ENCODE measurements at regions not wholly inside any gene's neighbourhood (a gene's known extent, or its start where the extent isn't known, plus 50 kb on each side); places are given as distances from the start of the nearest gene placed in this dataset.
"Not testable (repeated sequence)": the region's sequence is repeated elsewhere in the genome, so short reads cannot be mapped to it uniquely, and the experiment has no call there.

- H3K36me3 Mint-ChIP-seq (ENCODE audit: low read depth): no peaks in the 10 kb centered on the region
- no peaks in the 10 kb centered on the region for H3K27me3 Mint-ChIP-seq
- H3K9me3 Mint-ChIP-seq: peaks cover 35% of the 10 kb centered on the region
- intact Hi-C loops (cut with micrococcal nuclease): no loop called here
- H3K27ac Mint-ChIP-seq: no peak overlapping the region
- H3K4me1 Mint-ChIP-seq (ENCODE audit: low read depth): no peaks in the 10 kb centered on the region
- H3K4me3 Mint-ChIP-seq: no peak overlapping the region
These were observed 1187.7 kb downstream of the OTOL1 start for GRCh38 chr3:162684260-162684659.

- Mint-ChIP-seq H3K27ac (no peak overlapping the region), H3K9me3 (no peaks in the 10 kb centered on the region), H3K36me3 (ENCODE audit: low read depth) (no peaks in the 10 kb centered on the region), H3K27me3 (no peaks in the 10 kb centered on the region), H3K4me1 (ENCODE audit: low read depth) (no peaks in the 10 kb centered on the region), H3K4me3 (no peak overlapping the region)
- intact Hi-C loops (cut with micrococcal nuclease): no loop called here
These were observed 1202.7 kb downstream of the OTOL1 start for GRCh38 chr3:162699291-162699690.

GRCh38 chr3:162701211-162701610 lies 1204.6 kb downstream of the OTOL1 start:
- Mint-ChIP-seq H3K36me3 (ENCODE audit: low read depth) (no peaks in the 10 kb centered on the region), H3K4me1 (ENCODE audit: low read depth) (no peaks in the 10 kb centered on the region)

GRCh38 chr3:162702768-162703385 lies 1206.3 kb downstream of the OTOL1 start:
- intact Hi-C loops (cut with micrococcal nuclease): no loop called here
- Mint-ChIP-seq H3K9me3 (no peaks in the 10 kb centered on the region), H3K27me3 (no peaks in the 10 kb centered on the region), H3K4me3 (no peak overlapping the region), H3K36me3 (ENCODE audit: low read depth) (no peaks in the 10 kb centered on the region), H3K4me1 (ENCODE audit: low read depth) (no peaks in the 10 kb centered on the region), H3K27ac (no peak overlapping the region)

More at GRCh38 chr3:162701211-162701610, 1204.6 kb downstream of the OTOL1 start:
- Mint-ChIP-seq H3K4me3 (no peak overlapping the region), H3K27ac (no peak overlapping the region), H3K9me3 (no peaks in the 10 kb centered on the region), H3K27me3 (no peaks in the 10 kb centered on the region)
- intact Hi-C loops (cut with micrococcal nuclease): no loop called here

- intact Hi-C loops (cut with micrococcal nuclease): no loop called here
- Mint-ChIP-seq H3K4me3 (no peak overlapping the region), H3K27ac (no peak overlapping the region), H3K27me3 (no peaks in the 10 kb centered on the region), H3K9me3 (peaks cover 2% of the 10 kb centered on the region), H3K4me1 (ENCODE audit: low read depth) (no peaks in the 10 kb centered on the region), H3K36me3 (ENCODE audit: low read depth) (no peaks in the 10 kb centered on the region)
These were observed 1207.6 kb downstream of the OTOL1 start for GRCh38 chr3:162704238-162704637.

- no peak overlapping the region for H3K27ac Mint-ChIP-seq
- H3K36me3 Mint-ChIP-seq (ENCODE audit: low read depth): no peaks in the 10 kb centered on the region
These were observed 1208.3 kb downstream of the OTOL1 start for GRCh38 chr3:162704799-162705385.

GRCh38 chr3:162708394-162708793 lies 1211.8 kb downstream of the OTOL1 start:
- H3K27ac Mint-ChIP-seq; intact Hi-C loops (cut with micrococcal nuclease); H3K4me3 Mint-ChIP-seq: not testable (repeated sequence)

More at GRCh38 chr3:162704799-162705385, 1208.3 kb downstream of the OTOL1 start:
- no peaks in the 10 kb centered on the region for H3K4me1 Mint-ChIP-seq (ENCODE audit: low read depth)
- H3K9me3 Mint-ChIP-seq: peaks cover 8% of the 10 kb centered on the region
- intact Hi-C loops (cut with micrococcal nuclease): no loop called here
- H3K27me3 Mint-ChIP-seq: no peaks in the 10 kb centered on the region
- no peak overlapping the region for H3K4me3 Mint-ChIP-seq

GRCh38 chr3:162708942-162709706 lies 1212.5 kb downstream of the OTOL1 start:
- H3K36me3 Mint-ChIP-seq (ENCODE audit: low read depth); H3K9me3 Mint-ChIP-seq; H3K4me3 Mint-ChIP-seq; H3K27me3 Mint-ChIP-seq; intact Hi-C loops (cut with micrococcal nuclease); H3K4me1 Mint-ChIP-seq (ENCODE audit: low read depth); H3K27ac Mint-ChIP-seq: not testable (repeated sequence)

More at GRCh38 chr3:162708394-162708793, 1211.8 kb downstream of the OTOL1 start:
- not testable (repeated sequence) for H3K4me1 Mint-ChIP-seq (ENCODE audit: low read depth); H3K36me3 Mint-ChIP-seq (ENCODE audit: low read depth); H3K27me3 Mint-ChIP-seq; H3K9me3 Mint-ChIP-seq

GRCh38 chr3:162710332-162711112 lies 1213.9 kb downstream of the OTOL1 start:
- no peak overlapping the region for H3K4me3 Mint-ChIP-seq
- no peaks in the 10 kb centered on the region for H3K27me3 Mint-ChIP-seq
- no peak overlapping the region for H3K27ac Mint-ChIP-seq
- H3K4me1 Mint-ChIP-seq (ENCODE audit: low read depth): no peaks in the 10 kb centered on the region
- intact Hi-C loops (cut with micrococcal nuclease): no loop called here
- H3K9me3 Mint-ChIP-seq: peaks cover 9% of the 10 kb centered on the region
- no peaks in the 10 kb centered on the region for H3K36me3 Mint-ChIP-seq (ENCODE audit: low read depth)

GRCh38 chr3:162717074-162717473 lies 1220.5 kb downstream of the OTOL1 start:
- H3K27me3 Mint-ChIP-seq; H3K36me3 Mint-ChIP-seq (ENCODE audit: low read depth); H3K4me1 Mint-ChIP-seq (ENCODE audit: low read depth); H3K4me3 Mint-ChIP-seq; H3K9me3 Mint-ChIP-seq; intact Hi-C loops (cut with micrococcal nuclease); H3K27ac Mint-ChIP-seq: not testable (repeated sequence)

- no peaks in the 10 kb centered on the region for H3K36me3 Mint-ChIP-seq (ENCODE audit: low read depth)
- no peaks in the 10 kb centered on the region for H3K9me3 Mint-ChIP-seq
- H3K27me3 Mint-ChIP-seq: no peaks in the 10 kb centered on the region
- intact Hi-C loops (cut with micrococcal nuclease): no loop called here
- H3K4me1 Mint-ChIP-seq (ENCODE audit: low read depth): no peaks in the 10 kb centered on the region
- no peak overlapping the region for H3K27ac Mint-ChIP-seq
- H3K4me3 Mint-ChIP-seq: no peak overlapping the region
These were observed 1222.1 kb downstream of the OTOL1 start for GRCh38 chr3:162718697-162719096.

GRCh38 chr3:162719684-162720341 lies 1223.2 kb downstream of the OTOL1 start:
- no peaks in the 10 kb centered on the region for H3K9me3 Mint-ChIP-seq
- no peak overlapping the region for H3K4me3 Mint-ChIP-seq
- no peaks in the 10 kb centered on the region for H3K36me3 Mint-ChIP-seq (ENCODE audit: low read depth)
- H3K27ac Mint-ChIP-seq: no peak overlapping the region
- intact Hi-C loops (cut with micrococcal nuclease): no loop called here
- no peaks in the 10 kb centered on the region for H3K4me1 Mint-ChIP-seq (ENCODE audit: low read depth)
- no peaks in the 10 kb centered on the region for H3K27me3 Mint-ChIP-seq

- Mint-ChIP-seq H3K27me3 (no peaks in the 10 kb centered on the region), H3K36me3 (ENCODE audit: low read depth) (no peaks in the 10 kb centered on the region), H3K9me3 (peaks cover 4% of the 10 kb centered on the region), H3K4me1 (ENCODE audit: low read depth) (no peaks in the 10 kb centered on the region), H3K27ac (no peak overlapping the region), H3K4me3 (no peak overlapping the region)
- intact Hi-C loops (cut with micrococcal nuclease): no loop called here
These were observed 1225.1 kb downstream of the OTOL1 start for GRCh38 chr3:162721736-162722135.

Measured in dendritic cell treated with granulocyte-macrophage colony-stimulating factor and Interleukin-4, amounts not matched to agents 40 ng/mL and 50 ng/mL, for 4 days (primary cell).